Kasumi-1 (cell line): ENCODE measurements at regions not wholly inside any gene's neighbourhood (a gene's known extent, or its start where the extent isn't known, plus 50 kb on each side); places are given as distances from the start of the nearest gene placed in this dataset.
A peak's percentile ranks its signal among the peaks of the same experiment; 100 is the strongest.

Source experiments
- DNase-seq, 2 experiments: peaks; one replicate each; lab custom pipeline; 2025; lab: John Stamatoyannopoulos, UW

DNA sequence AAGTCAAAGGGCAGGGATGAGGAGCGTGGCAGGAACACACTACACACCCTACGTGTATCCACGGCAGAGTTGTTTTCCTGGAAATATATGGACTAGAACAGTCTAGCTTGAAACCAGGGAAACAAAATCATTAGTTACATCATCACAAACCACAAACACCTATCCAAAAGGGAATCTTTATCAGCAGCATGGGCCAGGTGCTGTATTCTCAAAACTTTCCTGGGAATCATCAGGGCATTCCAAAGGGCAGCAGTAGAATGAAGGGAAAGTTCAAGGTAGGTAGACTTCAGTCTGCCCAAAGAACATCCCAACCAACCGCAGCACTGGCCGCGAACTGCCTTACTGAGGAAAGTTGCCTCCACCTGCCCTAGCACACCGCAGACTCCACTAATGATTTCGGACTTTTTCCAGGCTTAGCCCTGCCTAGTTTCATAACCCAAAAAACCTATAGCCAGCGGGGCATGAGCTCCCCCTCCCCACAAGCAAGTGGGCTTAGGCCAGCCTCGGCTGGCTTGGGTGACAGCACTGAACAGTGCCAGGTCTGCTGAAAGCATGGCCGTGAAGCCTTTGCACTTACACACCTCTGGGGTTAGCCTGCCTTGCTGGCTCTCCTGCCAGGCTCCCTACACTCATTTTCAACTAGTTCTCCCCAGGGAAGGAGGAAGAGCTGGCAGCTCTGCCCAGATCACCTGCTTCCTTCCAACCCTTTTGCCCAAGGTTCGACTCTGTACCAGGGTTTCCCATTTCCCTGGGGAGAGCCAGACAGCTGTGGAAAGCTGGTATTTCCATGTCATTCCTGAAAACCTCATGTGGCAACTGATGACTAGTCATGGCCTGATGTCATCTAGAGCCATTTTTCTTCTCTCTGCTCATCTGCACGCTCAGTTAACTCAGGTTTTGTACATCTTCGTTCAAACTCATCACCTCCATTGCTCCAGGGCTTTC, 77.3 kb upstream of the UBAC2 start:
- DNase-seq, result no peak

DNA sequence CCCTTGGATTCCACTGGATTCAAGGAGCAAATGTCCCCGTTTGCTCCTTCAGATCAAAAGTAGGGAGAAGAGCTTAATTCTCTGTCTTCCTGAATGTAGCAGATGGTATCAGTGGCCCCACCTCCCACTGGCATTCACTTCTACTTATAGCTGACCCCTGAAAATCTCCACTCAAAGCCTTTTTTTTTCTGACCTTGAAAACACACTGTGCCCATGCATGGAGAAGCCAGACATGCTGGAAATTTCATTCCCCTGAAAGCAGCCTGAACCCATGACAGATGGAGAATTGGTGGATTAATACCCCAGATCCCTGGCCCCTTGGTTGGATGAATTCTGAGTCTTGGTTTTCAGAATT, 76.6 kb upstream of the UBAC2 start:
- no peak for DNase-seq

DNA sequence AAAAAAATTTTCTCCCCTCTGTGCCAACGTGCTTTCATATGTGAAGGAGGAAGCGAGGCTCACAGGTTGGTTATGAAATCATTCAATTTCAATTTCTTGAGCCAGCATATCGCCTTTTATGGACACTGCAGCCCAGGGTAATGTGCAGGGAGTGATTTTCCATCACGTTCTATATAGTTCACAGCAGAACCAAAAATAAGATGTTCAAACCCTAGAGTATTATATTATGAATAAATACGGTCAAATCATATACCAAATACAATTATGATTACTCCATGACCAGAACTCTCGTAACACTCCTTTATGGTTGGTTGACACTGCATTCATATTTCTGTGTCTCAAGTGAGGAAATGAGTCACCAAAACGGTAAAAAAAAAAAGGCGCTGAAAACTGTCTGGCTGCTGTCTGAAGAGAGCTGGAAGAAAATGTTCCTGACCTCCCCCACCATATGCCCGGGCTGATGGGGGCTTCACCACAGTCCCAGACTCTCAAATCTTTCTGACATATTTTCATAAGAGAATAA, 75.8 kb upstream of the UBAC2 start:
- peak; percentile 66 to 69 for DNase-seq

DNA sequence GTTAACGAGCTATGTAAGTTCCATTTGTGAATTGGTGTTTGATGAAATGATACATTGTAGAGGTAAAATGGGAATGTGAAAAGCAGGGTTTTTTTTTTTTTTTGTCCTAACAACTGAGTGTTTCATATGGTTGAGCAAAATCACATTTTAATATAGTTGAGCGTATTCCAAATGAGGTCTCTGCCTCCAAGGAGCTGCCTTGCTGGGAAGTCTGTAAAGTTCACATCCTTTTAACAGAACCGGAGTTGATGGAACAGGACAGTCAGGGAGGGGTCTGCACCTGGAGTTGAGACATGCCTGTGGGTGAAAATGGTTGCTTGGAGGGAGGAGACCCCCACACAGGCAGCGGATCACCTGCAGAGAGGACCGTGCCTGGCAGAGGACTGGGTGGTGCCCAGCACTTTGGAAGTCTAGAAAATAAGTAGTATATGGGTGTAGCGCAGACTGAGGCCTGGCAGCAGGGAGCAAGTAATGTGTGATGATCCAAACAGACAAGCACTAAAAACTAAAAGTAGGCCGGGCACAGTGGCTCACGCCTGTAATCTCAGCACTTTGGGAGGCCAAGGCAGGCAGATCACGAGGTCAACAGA, 75.2 kb upstream of the UBAC2 start:
- no peak for DNase-seq

DNA sequence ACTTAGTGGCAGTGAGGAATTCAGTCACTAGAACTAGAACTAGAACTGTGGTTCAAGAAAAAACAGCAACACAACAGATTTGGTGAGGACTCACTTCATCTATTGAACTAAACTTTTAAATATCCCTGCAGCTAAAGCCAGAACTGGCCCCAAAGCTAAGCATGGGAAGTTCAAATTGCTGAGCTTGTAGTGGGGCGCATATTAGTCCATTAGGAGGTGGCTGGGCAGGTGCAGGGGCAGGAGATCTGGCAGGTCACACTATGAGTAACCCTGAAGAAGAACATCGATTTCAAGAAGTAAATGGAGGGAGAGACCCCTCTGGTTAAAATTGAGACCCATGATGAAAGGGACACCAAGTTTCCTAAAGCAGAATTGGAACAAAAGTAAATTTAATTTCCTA, 73.8 kb upstream of the UBAC2 start:
- no peak for DNase-seq

DNA sequence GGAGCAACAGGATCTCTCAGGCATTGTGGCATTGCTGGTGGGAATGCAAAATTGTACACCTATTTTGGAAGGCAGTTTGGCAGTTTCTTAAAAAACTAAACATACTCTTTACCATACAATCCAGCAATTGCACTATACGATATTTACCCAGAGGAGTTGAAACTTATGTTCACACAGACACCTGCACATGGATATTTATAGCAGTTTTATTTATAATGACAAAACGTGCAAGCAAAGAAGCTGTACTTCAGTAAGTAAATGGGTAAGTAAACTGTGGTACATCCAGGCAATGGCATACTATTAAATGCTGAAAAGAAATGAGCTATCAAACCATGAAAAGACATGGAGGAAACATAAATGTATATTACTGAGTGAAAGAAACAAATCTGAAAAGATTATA, 71.6 kb upstream of the UBAC2 start:
- DNase-seq, result no peak

DNA sequence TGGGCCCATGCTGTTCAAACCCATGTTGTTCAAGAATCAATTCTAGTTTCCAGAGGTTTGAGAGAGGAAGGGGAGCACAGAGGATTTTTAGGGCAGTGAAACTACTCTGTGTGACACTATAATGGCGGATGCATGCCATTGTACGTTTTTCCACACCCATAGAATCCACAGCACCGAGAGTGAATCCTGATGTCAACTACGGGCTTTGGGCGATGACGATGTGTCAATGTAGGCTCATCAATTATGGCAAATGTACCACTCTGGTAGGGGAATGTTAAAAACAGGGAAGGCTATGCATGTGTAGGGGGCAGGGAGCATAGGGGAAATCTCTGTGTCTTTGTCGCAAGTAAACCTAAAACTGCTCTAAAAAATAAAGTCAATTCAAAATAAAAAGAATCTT, 70.7 kb upstream of the UBAC2 start:
- DNase-seq, result no peak

DNA sequence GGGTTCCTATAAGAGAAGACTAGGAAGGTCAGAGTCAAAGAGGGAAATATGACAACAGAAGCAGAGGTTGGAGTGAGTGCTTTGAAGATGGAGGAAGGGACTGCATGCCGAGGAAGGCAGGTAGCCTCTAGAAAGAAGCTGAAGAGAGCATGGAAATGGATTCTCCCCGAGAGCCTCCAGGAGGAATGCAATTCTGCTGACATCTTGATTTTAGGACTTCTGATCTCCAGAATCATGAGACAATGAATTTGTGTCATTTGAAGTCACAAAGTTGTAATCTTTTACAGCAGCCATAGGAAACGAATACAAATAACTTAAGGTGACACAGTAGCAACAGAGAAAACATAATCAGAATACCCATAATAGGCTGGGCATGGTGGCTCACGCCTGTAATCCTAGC, 69.2 kb upstream of the UBAC2 start:
- no peak for DNase-seq

DNA sequence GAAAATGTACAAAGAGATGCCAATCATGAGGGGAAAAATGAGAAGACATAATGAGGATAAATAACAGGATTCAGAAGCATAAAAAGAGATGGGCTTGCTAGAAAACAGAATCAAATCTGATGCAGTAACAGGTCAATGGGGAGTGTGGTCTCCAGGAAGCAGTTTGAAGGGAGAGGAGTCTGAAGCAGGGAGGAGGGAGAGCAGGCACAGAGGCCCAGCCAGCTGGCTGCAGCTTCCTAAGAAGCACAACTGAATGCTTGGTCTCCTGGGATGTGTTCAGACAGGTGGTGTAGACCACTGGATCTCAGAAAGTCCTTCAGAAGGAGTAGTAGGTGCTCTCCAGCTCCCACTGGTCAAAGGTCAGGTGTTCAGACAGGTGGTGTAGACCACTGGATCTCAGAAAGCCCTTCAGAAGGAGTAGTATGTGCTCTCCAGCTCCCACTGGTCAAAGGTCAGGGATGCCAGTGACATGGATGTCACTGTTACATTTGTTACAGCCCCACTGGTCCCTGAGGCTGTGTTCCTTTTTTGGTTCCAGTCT, 68.3 kb upstream of the UBAC2 start:
- DNase-seq, result no peak

DNA sequence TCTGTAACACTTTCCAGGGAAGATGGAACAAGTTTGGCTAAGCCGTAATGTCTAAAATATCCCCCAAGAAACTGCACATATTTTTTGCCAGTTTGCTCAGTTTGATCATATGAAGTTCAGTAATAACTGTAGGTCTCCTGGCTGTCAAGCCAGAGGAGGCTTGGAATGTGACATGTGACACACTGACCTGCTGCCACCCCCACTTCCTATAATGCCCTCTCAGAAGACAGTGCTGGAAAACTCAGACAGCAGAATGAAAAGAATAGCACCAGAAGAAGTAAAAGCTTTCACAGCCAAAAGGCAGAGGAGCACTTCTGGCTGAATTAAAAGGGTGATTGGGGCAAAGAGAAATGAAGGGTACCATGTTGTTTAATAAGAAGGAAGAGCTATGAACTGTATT, 67.4 kb upstream of the UBAC2 start:
- no peak for DNase-seq

DNA sequence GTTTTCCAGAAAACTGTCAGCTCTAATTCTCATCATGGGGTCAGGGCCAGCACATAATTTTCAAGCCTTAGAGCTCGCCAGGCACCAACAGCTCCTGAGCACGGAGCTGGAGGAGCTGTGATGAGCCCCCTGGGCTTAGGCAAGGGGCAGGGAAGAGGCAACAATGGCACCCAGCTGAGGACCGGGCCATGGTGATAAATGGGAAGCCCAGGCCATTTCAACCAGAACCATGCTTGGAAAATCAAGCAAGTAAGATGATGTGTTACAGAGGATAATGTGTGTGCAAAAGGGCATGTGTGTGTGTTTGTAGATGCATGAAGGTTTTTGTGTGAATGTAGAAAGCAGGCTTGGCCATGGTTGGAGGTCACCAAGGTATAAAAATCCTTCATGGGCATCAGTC, 66.8 kb upstream of the UBAC2 start:
- no peak for DNase-seq

DNA sequence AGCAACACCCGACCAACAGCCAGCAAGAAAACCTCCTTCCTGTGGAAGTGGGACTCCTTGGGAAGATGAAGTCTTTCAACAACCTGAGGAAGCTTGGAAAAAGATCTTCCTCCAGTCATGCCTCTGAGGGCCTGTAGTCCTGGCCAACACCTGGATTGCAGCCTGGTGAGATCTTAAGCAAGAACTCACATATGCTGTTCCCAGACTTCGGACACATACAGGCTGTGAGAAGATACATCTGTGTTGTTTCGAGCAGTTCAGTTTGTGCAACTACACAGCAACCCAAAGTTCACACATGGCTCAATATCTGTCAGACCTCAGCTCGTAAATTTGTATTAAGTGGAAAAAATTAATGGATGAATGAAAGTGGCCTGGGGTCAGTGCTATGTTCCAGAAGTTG, 65.1 kb upstream of the UBAC2 start:
- DNase-seq, result no peak

DNA sequence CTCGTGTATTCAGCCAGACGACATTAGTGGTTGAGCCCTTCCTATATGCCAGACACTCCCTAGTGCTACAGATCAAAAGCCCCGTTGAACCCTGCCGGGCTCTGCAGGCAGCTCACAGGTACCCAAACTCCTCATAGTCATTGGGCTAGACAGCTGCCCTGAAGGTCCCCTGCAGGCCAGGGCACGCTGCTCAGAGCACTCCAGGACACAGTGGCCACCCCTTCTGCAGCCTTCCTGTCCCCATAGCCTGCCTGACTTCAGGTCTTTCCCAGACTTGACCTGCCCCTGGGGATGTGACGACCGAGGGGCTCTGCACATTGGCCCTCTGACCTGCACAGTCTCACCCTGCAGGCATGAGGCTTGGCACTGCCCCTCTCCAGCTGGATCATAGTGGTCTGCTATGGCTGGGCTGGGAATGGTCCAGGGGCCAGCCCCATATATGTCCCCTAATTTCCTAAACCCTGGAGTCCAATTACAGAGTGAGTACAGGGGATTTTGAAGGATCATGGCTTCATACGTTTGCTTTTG, 64.2 kb upstream of the UBAC2 start:
- no peak for DNase-seq

DNA sequence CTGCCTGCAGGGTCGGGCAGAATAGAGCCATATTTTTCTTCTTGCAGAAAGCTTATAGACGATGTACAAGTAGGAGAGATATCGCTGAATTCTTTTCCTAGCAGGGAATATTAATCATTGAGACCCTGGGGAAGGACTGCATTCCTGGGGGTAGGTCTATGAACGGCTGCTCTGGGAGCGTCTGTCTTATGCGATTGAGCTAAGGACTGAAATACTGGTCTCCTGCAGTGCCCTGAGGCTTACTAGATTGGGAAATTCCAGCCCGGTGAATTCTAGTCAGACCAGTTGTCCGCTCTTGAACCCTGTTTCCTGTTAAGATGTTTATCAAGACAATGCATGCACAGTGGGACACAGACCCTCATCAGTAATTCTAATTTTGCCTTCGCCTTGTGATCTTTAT, 59.8 kb upstream of the UBAC2 start:
- DNase-seq, result no peak

DNA sequence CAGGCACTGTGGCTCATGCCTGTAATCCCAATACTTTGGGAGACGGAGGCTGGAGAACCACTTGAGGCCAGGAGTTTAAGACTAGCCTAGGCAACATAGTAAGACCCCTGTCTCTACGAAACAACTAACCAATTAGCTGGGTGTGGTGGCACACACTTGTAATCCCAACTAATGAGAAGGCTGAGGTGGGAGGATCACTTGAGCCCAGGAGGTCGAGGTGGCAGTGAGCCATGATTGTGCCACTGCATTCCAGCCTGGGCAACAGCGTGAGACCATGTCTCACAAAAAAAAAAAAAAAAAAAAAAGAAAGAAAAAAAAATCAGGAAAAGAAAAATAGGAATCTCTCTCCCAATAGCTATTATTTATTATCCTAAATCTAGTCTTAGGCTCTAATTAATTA, 56.8 kb upstream of the UBAC2 start:
- no peak for DNase-seq

DNA sequence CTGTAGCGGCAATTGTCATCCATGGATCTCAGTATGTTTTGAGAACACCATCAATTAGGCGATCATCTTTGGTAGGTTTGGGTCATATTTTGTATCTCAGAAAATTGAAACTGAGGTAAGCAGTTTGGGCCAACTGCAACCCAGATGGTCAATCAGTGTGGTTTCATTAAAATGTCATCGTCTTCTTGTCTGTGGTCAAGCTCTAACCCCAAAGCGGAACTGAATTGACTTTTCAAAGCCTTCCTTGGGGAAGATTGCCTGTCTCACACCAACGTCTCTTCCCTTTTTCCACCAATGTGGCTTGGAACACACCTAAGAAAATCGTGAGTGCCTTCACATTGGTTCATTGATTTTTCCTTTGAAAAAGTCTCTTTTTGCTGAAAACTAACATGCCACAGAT, 56.3 kb upstream of the UBAC2 start:
- DNase-seq, result peak; percentile 38 to 49

DNA sequence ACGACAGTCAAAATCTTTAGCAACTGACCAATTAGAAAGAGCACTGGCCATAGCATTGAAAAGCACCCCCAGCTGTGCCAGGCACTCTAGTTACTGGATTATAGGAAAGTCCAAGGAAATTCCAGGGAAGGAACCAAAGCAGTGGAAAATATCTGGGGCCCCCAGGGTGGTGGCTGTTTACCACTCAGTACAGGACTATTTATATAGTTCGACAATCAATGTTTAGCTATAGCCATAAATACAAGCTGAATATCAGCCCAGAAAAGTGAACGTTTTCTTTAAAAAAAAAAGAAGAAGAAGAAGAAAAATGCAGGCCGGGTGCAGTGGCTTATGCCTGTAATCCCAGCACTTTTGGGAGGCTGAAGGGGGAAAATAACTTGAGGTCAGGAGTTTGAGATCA, 55.2 kb upstream of the UBAC2 start:
- DNase-seq, result no peak

DNA sequence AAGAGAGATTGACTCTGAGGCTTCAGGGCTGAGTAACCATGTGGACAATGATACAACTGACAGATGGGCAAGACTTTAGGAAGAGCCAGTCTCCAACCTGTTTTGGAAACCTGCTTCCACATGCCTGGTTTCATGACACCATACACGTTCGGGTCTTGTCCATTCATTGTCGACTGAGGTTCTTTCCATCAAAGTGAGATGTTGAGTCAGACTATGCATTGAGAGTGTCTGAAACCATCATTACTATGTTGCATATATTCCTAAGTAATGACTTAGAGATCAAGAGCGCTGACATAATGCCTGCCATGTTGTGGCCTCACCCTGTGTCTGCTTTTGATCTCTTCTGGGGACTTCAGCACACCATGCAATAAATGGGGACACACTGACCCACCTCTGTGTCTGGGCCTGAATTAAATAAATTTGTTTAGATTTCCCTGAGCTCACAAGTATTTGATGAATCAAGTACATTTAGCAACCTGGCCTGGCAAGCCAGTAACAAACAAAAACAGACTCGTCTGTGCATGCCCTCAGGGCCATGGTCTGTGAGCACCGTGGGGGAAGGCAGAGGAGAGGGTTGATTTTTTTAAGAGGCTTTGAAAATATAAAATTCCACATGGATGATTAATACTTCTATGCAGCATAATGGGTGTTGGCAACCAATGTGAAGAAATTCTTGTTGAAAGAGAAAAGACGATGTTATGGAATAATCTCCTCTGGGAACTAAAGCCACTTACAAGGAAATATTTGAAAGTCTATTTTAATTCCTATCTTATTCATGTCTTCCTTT, 49.9 kb upstream of the UBAC2 start:
- DNase-seq, result no peak
